ENCODE measurements at regions not wholly inside any gene's neighbourhood (a gene's known extent, or its start where the extent isn't known, plus 50 kb on each side); places are given as distances from the start of the nearest gene placed in this dataset.

DNA sequence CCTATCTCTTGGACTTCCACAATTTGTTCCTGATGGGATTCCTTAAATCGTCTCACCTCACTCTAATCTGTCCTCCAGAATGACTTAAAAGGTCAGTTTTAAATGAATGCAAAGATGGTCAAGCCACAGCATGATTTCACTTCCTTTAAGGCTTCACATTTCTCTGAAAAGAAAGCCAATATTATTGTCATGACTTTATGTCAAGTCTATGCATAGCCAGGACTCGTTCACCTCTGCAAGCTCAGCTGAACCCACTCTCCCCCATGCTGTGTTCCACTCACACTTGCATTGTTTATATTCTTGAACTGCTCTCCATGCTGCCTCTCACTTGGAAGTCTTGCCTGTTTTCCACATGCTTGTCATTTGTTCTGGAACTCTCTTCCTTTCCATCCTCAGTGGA is 298.4 kb upstream of the MMADHC start:
- Histone ChIP-seq H2BK20ac (ENCODE audit: low read depth, low read length, poor library complexity, severe bottlenecking) (no peak overlapping the region), H4K8ac (replicated peaks; ENCODE audit: insufficient read length, low read depth, low read length) (no peak overlapping the region), H3K4me2 (ENCODE audit: insufficient read depth, insufficient read length, low read length) (no peak overlapping the region), H2AFZ (ENCODE audit: low read length) (no peak overlapping the region), H3K9ac (ENCODE audit: extremely low read depth, insufficient read length, low read length) (no peak overlapping the region), H3K79me2 (ENCODE audit: insufficient read depth, low read length) (no peaks in the 10 kb centered on the region), H2BK5ac (ENCODE audit: insufficient read length, low read length) (no peak overlapping the region), H4K20me1 (ENCODE audit: control insufficient read depth, insufficient read depth, insufficient read length) (no peaks in the 10 kb centered on the region), H2BK120ac (ENCODE audit: low read depth, low read length, poor library complexity, severe bottlenecking) (no peak overlapping the region), H3K4me1 (ENCODE audit: insufficient read depth, low read length) (no peaks in the 10 kb centered on the region), H4K91ac (ENCODE audit: insufficient read length, low read depth, low read length) (no peak overlapping the region), H3K18ac (ENCODE audit: insufficient read length, low read depth, low read length) (no peak overlapping the region), H3K23ac (ENCODE audit: insufficient read length, low read depth, low read length) (no peak overlapping the region), H2AK5ac (ENCODE audit: insufficient read length, low read length) (no peak overlapping the region), H2BK12ac (ENCODE audit: insufficient read length, low read depth, low read length) (no peak overlapping the region), H2BK15ac (ENCODE audit: low read depth, low read length) (no peak overlapping the region), H3K14ac (ENCODE audit: insufficient read depth, low read length) (no peak overlapping the region), H3K4ac (ENCODE audit: low read depth, low read length) (no peak overlapping the region), H3K9me3 (ENCODE audit: control insufficient read depth, low read depth, low read length) (no peaks in the 10 kb centered on the region), H3T11ph (ENCODE audit: low read length) (no peak overlapping the region), H4K5ac (ENCODE audit: insufficient read length, low read depth, low read length) (no peak overlapping the region), H3K23me2 (ENCODE audit: insufficient read length, low read depth, low read length, poor library complexity, severe bottlenecking) (no peaks in the 10 kb centered on the region), H3K79me1 (ENCODE audit: insufficient read depth, low read depth, low read length, poor library complexity, severe bottlenecking) (no peaks in the 10 kb centered on the region), H3K27me3 (ENCODE audit: insufficient read depth, low read length) (no peaks in the 10 kb centered on the region), H3K56ac (ENCODE audit: insufficient read length, low read depth, low read length) (no peak overlapping the region), H3K27ac (ENCODE audit: insufficient read length, low read depth, low read length) (no peak overlapping the region)
- Mint-ChIP-seq H3K4me1 (no peaks in the 10 kb centered on the region), H3K9me3 (no peaks in the 10 kb centered on the region), H3K36me3 (ENCODE audit: insufficient read depth in 1 of 3, low read depth in 3 of 3) (no peaks in the 10 kb centered on the region), H3K27ac (no peak overlapping the region), H3K4me3 (no peak overlapping the region), H3K27me3 (ENCODE audit: low read depth) (no peaks in the 10 kb centered on the region)
- WGBS (ENCODE audit: extremely low coverage, insufficient read length, low lambda C conversion rate): no CpG with 5 or more reads among the region's 2 CpGs
- TF ChIP-seq, protein P1, sequence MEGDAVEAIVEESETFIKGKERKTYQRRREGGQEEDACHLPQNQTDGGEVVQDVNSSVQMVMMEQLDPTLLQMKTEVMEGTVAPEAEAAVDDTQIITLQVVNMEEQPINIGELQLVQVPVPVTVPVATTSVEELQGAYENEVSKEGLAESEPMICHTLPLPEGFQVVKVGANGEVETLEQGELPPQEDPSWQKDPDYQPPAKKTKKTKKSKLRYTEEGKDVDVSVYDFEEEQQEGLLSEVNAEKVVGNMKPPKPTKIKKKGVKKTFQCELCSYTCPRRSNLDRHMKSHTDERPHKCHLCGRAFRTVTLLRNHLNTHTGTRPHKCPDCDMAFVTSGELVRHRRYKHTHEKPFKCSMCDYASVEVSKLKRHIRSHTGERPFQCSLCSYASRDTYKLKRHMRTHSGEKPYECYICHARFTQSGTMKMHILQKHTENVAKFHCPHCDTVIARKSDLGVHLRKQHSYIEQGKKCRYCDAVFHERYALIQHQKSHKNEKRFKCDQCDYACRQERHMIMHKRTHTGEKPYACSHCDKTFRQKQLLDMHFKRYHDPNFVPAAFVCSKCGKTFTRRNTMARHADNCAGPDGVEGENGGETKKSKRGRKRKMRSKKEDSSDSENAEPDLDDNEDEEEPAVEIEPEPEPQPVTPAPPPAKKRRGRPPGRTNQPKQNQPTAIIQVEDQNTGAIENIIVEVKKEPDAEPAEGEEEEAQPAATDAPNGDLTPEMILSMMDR (conservative IDR thresholded peaks at IDR 0.05): no peak
- DNase-seq: no peak
